GM23338 (cell line): ENCODE measurements at regions not wholly inside any gene's neighbourhood (a gene's known extent, or its start where the extent isn't known, plus 50 kb on each side); places are given as distances from the start of the nearest gene placed in this dataset.

Experiments
- ATAC-seq: fragments of 200-7000 bp; cut with Tn5 transposase; 3 replicates; pipeline ENCODE4 v1.9.1; 2020
- DNase-seq: peaks from one replicate; pipeline ENCODE4 v3.0.0-alpha.2; 2015; ENCODE audit warnings: low spot score
- H2AFZ ChIP-seq: fragments of 200-600 bp; sonication (generic); 2 replicates; pipeline ENCODE4 v1.8.0; 2016; ENCODE audit warnings: antibody characterized with exemption, mild to moderate bottlenecking, moderate library complexity
- H3F3A ChIP-seq: fragments of 200-600 bp; sonication (generic); replicated peaks from 2 replicates; pipeline ENCODE4 v1.8.0; 2017; ENCODE audit warnings: antibody characterized with exemption, mixed run types, low read depth
- H3K27ac ChIP-seq: fragments of 200-600 bp; sonication (generic); 2 replicates; pipeline ENCODE4 v1.6.1; 2016; ENCODE audit warnings: low read depth
- H3K27me3 ChIP-seq: fragments of 200-600 bp; sonication (generic); 2 replicates; pipeline ENCODE4 v1.8.0; 2016; ENCODE audit warnings: mild to moderate bottlenecking, mixed run types, moderate library complexity; ENCODE audit not compliant: insufficient read depth
- H3K36me3 ChIP-seq: fragments of 200-600 bp; sonication (generic); 2 replicates; pipeline ENCODE4 v1.8.0; 2016; ENCODE audit warnings: mild to moderate bottlenecking; ENCODE audit not compliant: insufficient read depth
- H3K4me1 ChIP-seq: fragments of 200-600 bp; sonication (generic); 2 replicates; pipeline ENCODE4 v1.8.0; 2016; ENCODE audit warnings: mild to moderate bottlenecking, moderate library complexity; ENCODE audit not compliant: insufficient read depth
- H3K4me2 ChIP-seq: fragments of 200-600 bp; sonication (generic); 2 replicates; pipeline ENCODE4 v1.7.1; 2017; ENCODE audit warnings: mixed run types
- H3K4me3 ChIP-seq: fragments of 200-600 bp; sonication (generic); 2 replicates; pipeline ENCODE4 v1.6.1; 2016; ENCODE audit warnings: mixed run types
- H3K79me2 ChIP-seq: fragments of 200-600 bp; sonication (generic); replicated peaks from 2 replicates; pipeline ENCODE4 v1.8.0; 2017; ENCODE audit warnings: mild to moderate bottlenecking; ENCODE audit not compliant: insufficient read depth
- H3K9me2 ChIP-seq: fragments of 200-600 bp; sonication (generic); 2 replicates; pipeline ENCODE4 v1.8.0; 2017; ENCODE audit not compliant: insufficient read depth
- H4K20me1 ChIP-seq: fragments of 200-600 bp; sonication (generic); replicated peaks from 2 replicates; pipeline ENCODE4 v1.8.0; 2017; ENCODE audit warnings: mild to moderate bottlenecking; ENCODE audit not compliant: insufficient read depth
- H3K27ac Mint-ChIP-seq: 2 replicates; pipeline ENCODE4 v1.8.0; 2020; ENCODE audit warnings: inconsistent platforms, mild to moderate bottlenecking, moderate library complexity, mixed read lengths
- H3K27me3 Mint-ChIP-seq: 3 replicates; pipeline ENCODE4 v1.8.0; 2022; ENCODE audit warnings: low read depth, mild to moderate bottlenecking, moderate library complexity, mixed read lengths, inconsistent platforms; ENCODE audit not compliant: insufficient read depth, poor library complexity
- H3K36me3 Mint-ChIP-seq: 3 replicates; pipeline ENCODE4 v1.8.0; 2021; ENCODE audit warnings: low read depth, mild to moderate bottlenecking, inconsistent platforms, moderate library complexity, mixed read lengths
- H3K4me1 Mint-ChIP-seq: 3 replicates; pipeline ENCODE4 v1.8.0; 2020; ENCODE audit warnings: mild to moderate bottlenecking, inconsistent platforms, mixed read lengths
- H3K4me3 Mint-ChIP-seq: 3 replicates; pipeline ENCODE4 v1.8.0; 2021; ENCODE audit warnings: moderate library complexity, mild to moderate bottlenecking, inconsistent platforms, mixed read lengths
- H3K9me3 Mint-ChIP-seq: 3 replicates; pipeline ENCODE4 v1.8.0; 2020; ENCODE audit warnings: moderate library complexity, mild to moderate bottlenecking, inconsistent platforms, mixed read lengths
- EZH2 ChIP-seq: fragments of 200-600 bp; sonication (generic); IDR thresholded peaks from one replicate; pipeline ENCODE4 v1.8.0; 2017; ENCODE audit warnings: antibody characterized with exemption, mild to moderate bottlenecking, low read depth; ENCODE audit not compliant: unreplicated experiment
- EZH2phosphoT487 ChIP-seq: fragments of 200-600 bp; sonication (generic); IDR thresholded peaks from one replicate; pipeline ENCODE4 v1.8.1; 2018; ENCODE audit warnings: antibody characterized with exemption; ENCODE audit not compliant: unreplicated experiment
- JUNB ChIP-seq: IDR thresholded peaks from one replicate; pipeline ENCODE4 v1.6.1; 2016; ENCODE audit warnings: antibody characterized with exemption; ENCODE audit not compliant: unreplicated experiment
- STAT1 ChIP-seq: IDR thresholded peaks from one replicate; pipeline ENCODE4 v1.6.1; 2016; ENCODE audit warnings: antibody characterized with exemption; ENCODE audit not compliant: unreplicated experiment
- ZNF114 ChIP-seq: fragments of 250-450 bp; sonication (Bioruptor Pico); IDR thresholded peaks from 2 replicates; pipeline ENCODE4 v1.5.0; 2020; ENCODE audit warnings: mild to moderate bottlenecking, moderate library complexity
- ZNF462 ChIP-seq: fragments of 250-450 bp; sonication (Bioruptor Pico); IDR thresholded peaks from 2 replicates; pipeline ENCODE4 v1.5.0; 2020; ENCODE audit warnings: mild to moderate bottlenecking, moderate library complexity

- Mint-ChIP-seq H3K27me3 (no peaks in the 10 kb centered on the region), H3K4me1 (no peaks in the 10 kb centered on the region), H3K27ac (no peak overlapping the region), H3K4me3 (no peak overlapping the region), H3K36me3 (no peaks in the 10 kb centered on the region), H3K9me3 (no peaks in the 10 kb centered on the region)
- ATAC-seq, result no peak
- Histone ChIP-seq H3K79me2 (no peaks in the 10 kb centered on the region), H2AFZ (no peak overlapping the region), H3K4me3 (no peak overlapping the region), H3F3A (no peaks in the 10 kb centered on the region), H3K27ac (no peak overlapping the region), H3K36me3 (no peaks in the 10 kb centered on the region), H3K4me1 (no peaks in the 10 kb centered on the region), H4K20me1 (no peaks in the 10 kb centered on the region), H3K4me2 (no peak overlapping the region), H3K27me3 (no peaks in the 10 kb centered on the region), H3K9me2 (no peaks in the 10 kb centered on the region)
- DNase-seq, result no peak
- TF ChIP-seq EZH2 (no peak), ZNF462 (CRISPR knock-in tag) (no peak), STAT1 (no peak)
Observed at GRCh38 chrX:13232484-13232883, 87.4 kb downstream of the ATXN3L start.

- Mint-ChIP-seq H3K27me3 (no peaks in the 10 kb centered on the region), H3K9me3 (no peaks in the 10 kb centered on the region), H3K27ac (no peak overlapping the region), H3K4me3 (no peak overlapping the region), H3K4me1 (peaks cover 19% of the 10 kb centered on the region; the same call in 2 of the 3 replicates), H3K36me3 (no peaks in the 10 kb centered on the region)
- no peak for ATAC-seq
- Histone ChIP-seq H3K36me3 (no peaks in the 10 kb centered on the region), H4K20me1 (no peaks in the 10 kb centered on the region), H2AFZ (no peak overlapping the region), H3K27me3 (no peaks in the 10 kb centered on the region), H3K27ac (no peak overlapping the region), H3K4me3 (no peak overlapping the region), H3K4me2 (no peak overlapping the region), H3K4me1 (peaks cover 3% of the 10 kb centered on the region; the same call in 1 of the 2 replicates), H3K79me2 (no peaks in the 10 kb centered on the region), H3K9me2 (no peaks in the 10 kb centered on the region), H3F3A (no peaks in the 10 kb centered on the region)
- DNase-seq, result no peak
- TF ChIP-seq JUNB, result no peak
- TF ChIP-seq ZNF462 (CRISPR knock-in tag), result no peak
- TF ChIP-seq ZNF114, result no peak
- TF ChIP-seq EZH2phosphoT487, result no peak
Observed at GRCh38 chrX:13226214-13226613, 93.6 kb downstream of the ATXN3L start.
